Myocyte (in vitro differentiated cells): ENCODE measurements at regions not wholly inside any gene's neighbourhood (a gene's known extent, or its start where the extent isn't known, plus 50 kb on each side); places are given as distances from the start of the nearest gene placed in this dataset.
A peak's percentile ranks its signal among the peaks of the same experiment; 100 is the strongest.
"Not testable (repeated sequence)": the region's sequence is repeated elsewhere in the genome, so short reads cannot be mapped to it uniquely, and the experiment has no call there.

Experiments used
- DNase-seq: peaks from one replicate; pipeline ENCODE4 v3.0.0-alpha.2; 2012; ENCODE audit warnings: low read depth

GRCh38 chr7:1341361-1342089 lies 108.9 kb downstream of the UNCX start:
- DNase-seq = no peak

- no peak for DNase-seq
Measured at GRCh38 chr7:1342090-1342640, 109.5 kb downstream of the UNCX start.

GRCh38 chr7:1343551-1343950 lies 110.9 kb downstream of the UNCX start:
- no peak for DNase-seq

GRCh38 chr7:1344421-1344820 lies 111.7 kb downstream of the UNCX start:
- no peak for DNase-seq

- DNase-seq = no peak
Measured at GRCh38 chr7:1344981-1345701, 112.5 kb downstream of the UNCX start.

GRCh38 chr7:1345796-1346755 lies 113.2 kb downstream of the MICALL2 start:
- no peak for DNase-seq

GRCh38 chr7:1346851-1347250 lies 112.4 kb downstream of the MICALL2 start:
- DNase-seq = no peak

- no peak for DNase-seq
Measured at GRCh38 chr7:1348096-1348822, 111.0 kb downstream of the MICALL2 start.

GRCh38 chr7:1348823-1349335 lies 110.4 kb downstream of the MICALL2 start:
- DNase-seq = no peak

GRCh38 chr7:1349351-1349761 lies 109.9 kb downstream of the MICALL2 start:
- no peak for DNase-seq

GRCh38 chr7:1351881-1352625 lies 107.2 kb downstream of the MICALL2 start:
- no peak for DNase-seq

GRCh38 chr7:1352656-1353271 lies 106.5 kb downstream of the MICALL2 start:
- DNase-seq = no peak

GRCh38 chr7:1354661-1355567 lies 104.4 kb downstream of the MICALL2 start:
- no peak for DNase-seq

GRCh38 chr7:1355568-1356340 lies 103.5 kb downstream of the MICALL2 start:
- DNase-seq = no peak

GRCh38 chr7:1356853-1357252 lies 102.4 kb downstream of the MICALL2 start:
- DNase-seq = not testable (repeated sequence)

- not testable (repeated sequence) for DNase-seq
Measured at GRCh38 chr7:1357260-1357600, 102.0 kb downstream of the MICALL2 start.

GRCh38 chr7:1357601-1358271 lies 101.5 kb downstream of the MICALL2 start:
- DNase-seq = peak; percentile 23
